Myocyte (in vitro differentiated cells): ENCODE measurements at regions not wholly inside any gene's neighbourhood (a gene's known extent, or its start where the extent isn't known, plus 50 kb on each side); places are given as distances from the start of the nearest gene placed in this dataset.

ENCODE experiments used
- DNase-seq: peaks from one replicate; pipeline ENCODE4 v3.0.0-alpha.2; 2012; ENCODE audit warnings: low read depth

- DNase-seq: no peak
Observed at GRCh38 chr9:108467161-108467560, 388.6 kb downstream of the ACTL7B start.

GRCh38 chr9:108466304-108466703, 389.5 kb downstream of the ACTL7B start:
- DNase-seq: no peak

- DNase-seq: peak; percentile 22
Observed at GRCh38 chr9:108463932-108464606, 391.7 kb downstream of the ACTL7B start.

- no peak for DNase-seq
Observed at GRCh38 chr9:108456903-108457302, 398.9 kb downstream of the ACTL7B start.

GRCh38 chr9:108445431-108446071, 410.2 kb downstream of the ACTL7B start:
- DNase-seq: no peak

- peak; percentile 68 for DNase-seq
Observed at GRCh38 chr9:108444400-108445358, 411.1 kb downstream of the ACTL7B start.

- peak; percentile 38 for DNase-seq
Observed at GRCh38 chr9:108443741-108444140, 412.0 kb downstream of the ACTL7B start.

GRCh38 chr9:108443019-108443633, 412.7 kb downstream of the ACTL7B start:
- DNase-seq: no peak

- no peak for DNase-seq
Observed at GRCh38 chr9:108442627-108443018, 413.2 kb downstream of the ACTL7B start.

GRCh38 chr9:108441726-108442125, 414.1 kb downstream of the ACTL7B start:
- no peak for DNase-seq

GRCh38 chr9:108441251-108441650, 414.5 kb downstream of the ACTL7B start:
- DNase-seq: no peak

GRCh38 chr9:108439947-108440346, 415.8 kb downstream of the ACTL7B start:
- DNase-seq: no peak

- no peak for DNase-seq
Observed at GRCh38 chr9:108437656-108438055, 418.1 kb downstream of the ACTL7B start.

GRCh38 chr9:108436448-108436847, 419.3 kb downstream of the ACTL7B start:
- no peak for DNase-seq

- peak; percentile 86 for DNase-seq
Observed at GRCh38 chr9:108434502-108434901, 421.3 kb downstream of the ACTL7B start.

- no peak for DNase-seq
Observed at GRCh38 chr9:108434036-108434435, 421.8 kb downstream of the ACTL7B start.

- no peak for DNase-seq
Observed at GRCh38 chr9:108430655-108431054, 425.1 kb downstream of the ACTL7B start.

GRCh38 chr9:108427751-108428150, 428.0 kb downstream of the ACTL7B start:
- DNase-seq: no peak

- peak; percentile 46 for DNase-seq
Observed at GRCh38 chr9:108426421-108426940, 429.3 kb downstream of the ACTL7B start.

GRCh38 chr9:108423433-108423832, 432.4 kb downstream of the ACTL7B start:
- no peak for DNase-seq

- no peak for DNase-seq
Observed at GRCh38 chr9:108419379-108419778, 436.4 kb downstream of the ACTL7B start.
